GM12892 (cell line): ENCODE measurements at regions not wholly inside any gene's neighbourhood (a gene's known extent, or its start where the extent isn't known, plus 50 kb on each side); places are given as distances from the start of the nearest gene placed in this dataset.

Source experiments
- POLR2A ChIP-seq: IDR thresholded peaks from 2 replicates; pipeline ENCODE4 v1.6.1; 2011; ENCODE audit warnings: low read depth, low read length, control low read depth
- POLR2AphosphoS5 ChIP-seq: IDR thresholded peaks from 2 replicates; pipeline ENCODE4 v1.6.1; 2011; ENCODE audit warnings: low read depth, low read length, control low read depth
- TAF1 ChIP-seq: IDR thresholded peaks from 2 replicates; pipeline ENCODE4 v1.6.1; 2011; ENCODE audit warnings: low read depth, mild to moderate bottlenecking, control low read depth, low read length, borderline replicate concordance

DNA sequence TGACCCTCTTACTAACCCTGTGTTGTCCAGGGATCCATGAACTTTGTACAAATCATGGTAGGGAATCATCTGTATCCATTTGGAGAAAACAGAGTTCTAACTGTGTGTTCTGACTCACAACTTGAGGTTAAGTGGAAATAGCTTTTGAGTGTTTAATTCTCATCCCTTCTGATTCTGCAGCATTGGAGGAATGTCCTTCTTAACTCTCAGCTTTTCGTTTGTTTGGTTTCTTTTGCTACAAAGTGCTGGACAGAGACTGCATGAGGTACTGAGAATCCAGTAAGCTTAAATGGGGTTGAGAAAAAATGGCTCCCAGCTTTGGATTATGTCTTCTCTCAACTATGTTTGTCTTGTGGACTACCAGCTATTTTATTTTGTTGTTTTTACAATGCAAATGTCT, 352.1 kb upstream of the KIF2B start:
- no peak for TF ChIP-seq POLR2A
- no peak for TF ChIP-seq TAF1
- no peak for TF ChIP-seq POLR2AphosphoS5
